EL (cell line): ENCODE measurements at regions not wholly inside any gene's neighbourhood (a gene's known extent, or its start where the extent isn't known, plus 50 kb on each side); places are given as distances from the start of the nearest gene placed in this dataset.

Source experiments
- DNase-seq: peaks from one replicate; pipeline ENCODE4 v3.0.0-alpha.2; 2016

GRCh38 chr13:89255844-89256406 lies 1584.8 kb downstream of the SLITRK5 start:
- no peak for DNase-seq

GRCh38 chr13:89267734-89268133 lies 1596.6 kb downstream of the SLITRK5 start:
- no peak for DNase-seq

- no peak for DNase-seq
Measured at GRCh38 chr13:89269737-89270136, 1598.6 kb downstream of the SLITRK5 start.

- DNase-seq: no peak
Measured at GRCh38 chr13:89270736-89271135, 1599.6 kb downstream of the SLITRK5 start.

GRCh38 chr13:89279374-89279773 lies 1608.2 kb downstream of the SLITRK5 start:
- no peak for DNase-seq

GRCh38 chr13:89281331-89281730 lies 1610.2 kb downstream of the SLITRK5 start:
- DNase-seq: no peak

- DNase-seq: no peak
Measured at GRCh38 chr13:89282241-89282640, 1611.1 kb downstream of the SLITRK5 start.

GRCh38 chr13:89287381-89287780 lies 1616.2 kb downstream of the SLITRK5 start:
- DNase-seq: no peak

- no peak for DNase-seq
Measured at GRCh38 chr13:89294115-89294867, 1623.1 kb downstream of the SLITRK5 start.

- no peak for DNase-seq
Measured at GRCh38 chr13:89307278-89307677, 1636.1 kb downstream of the SLITRK5 start.

- DNase-seq: no peak
Measured at GRCh38 chr13:89310943-89311672, 1639.9 kb downstream of the SLITRK5 start.

- DNase-seq: no peak
Measured at GRCh38 chr13:89315287-89315686, 1644.1 kb downstream of the SLITRK5 start.

- no peak for DNase-seq
Measured at GRCh38 chr13:89322466-89322865, 1651.3 kb downstream of the SLITRK5 start.

- DNase-seq: no peak
Measured at GRCh38 chr13:89324582-89324981, 1653.4 kb downstream of the SLITRK5 start.

- no peak for DNase-seq
Measured at GRCh38 chr13:89343165-89343564, 1672.0 kb downstream of the SLITRK5 start.

GRCh38 chr13:89352384-89352783 lies 1681.2 kb downstream of the SLITRK5 start:
- DNase-seq: no peak

- no peak for DNase-seq
Measured at GRCh38 chr13:89361909-89362308, 1690.7 kb downstream of the SLITRK5 start.

GRCh38 chr13:89363144-89363543 lies 1692.0 kb downstream of the SLITRK5 start:
- DNase-seq: no peak

- DNase-seq: no peak
Measured at GRCh38 chr13:89372193-89372592, 1701.0 kb downstream of the SLITRK5 start.

- DNase-seq: no peak
Measured at GRCh38 chr13:89375839-89376238, 1704.7 kb downstream of the SLITRK5 start.

- no peak for DNase-seq
Measured at GRCh38 chr13:89380101-89380500, 1708.9 kb downstream of the SLITRK5 start.

- no peak for DNase-seq
Measured at GRCh38 chr13:89382981-89383380, 1711.8 kb downstream of the SLITRK5 start.

- no peak for DNase-seq
Measured at GRCh38 chr13:89383891-89384290, 1712.7 kb downstream of the SLITRK5 start.

- no peak for DNase-seq
Measured at GRCh38 chr13:89393758-89394304, 1722.7 kb downstream of the SLITRK5 start.
